ENCODE measurements at regions not wholly inside any gene's neighbourhood (a gene's known extent, or its start where the extent isn't known, plus 50 kb on each side); places are given as distances from the start of the nearest gene placed in this dataset.

DNA sequence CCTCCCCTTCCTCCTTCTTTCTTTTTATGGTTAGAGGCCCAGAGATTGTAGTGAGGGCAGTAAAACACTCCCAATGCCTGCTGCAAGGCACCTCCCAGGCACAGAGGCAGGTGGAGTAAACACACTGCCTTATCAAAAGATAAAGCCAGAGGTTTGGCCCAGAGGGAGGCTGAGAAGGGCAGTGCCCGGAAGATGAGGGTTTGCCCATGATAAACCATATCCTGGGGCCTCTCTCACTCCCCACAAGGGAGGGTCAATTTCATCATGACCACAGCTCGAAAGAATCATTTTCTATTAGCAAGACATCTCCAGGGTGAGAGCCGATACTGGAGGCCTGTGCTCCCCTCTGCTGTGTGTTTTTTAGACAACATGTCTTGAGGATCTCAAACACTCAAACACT is 98.5 kb upstream of the FAM9C start:
- TF ChIP-seq CREB1 (IDR thresholded peaks at IDR 0.05; ENCODE audit: low read depth) (no peak), TCF12 (IDR thresholded peaks at IDR 0.05; ENCODE audit: low read depth) (no peak), TAF1 (IDR thresholded peaks at IDR 0.05; ENCODE audit: low read depth) (no peak), EGR1 (IDR thresholded peaks at IDR 0.05) (no peak), ZBTB7A (IDR thresholded peaks at IDR 0.05; ENCODE audit: low read depth) (no peak)
- TF ChIP-seq, protein P1, sequence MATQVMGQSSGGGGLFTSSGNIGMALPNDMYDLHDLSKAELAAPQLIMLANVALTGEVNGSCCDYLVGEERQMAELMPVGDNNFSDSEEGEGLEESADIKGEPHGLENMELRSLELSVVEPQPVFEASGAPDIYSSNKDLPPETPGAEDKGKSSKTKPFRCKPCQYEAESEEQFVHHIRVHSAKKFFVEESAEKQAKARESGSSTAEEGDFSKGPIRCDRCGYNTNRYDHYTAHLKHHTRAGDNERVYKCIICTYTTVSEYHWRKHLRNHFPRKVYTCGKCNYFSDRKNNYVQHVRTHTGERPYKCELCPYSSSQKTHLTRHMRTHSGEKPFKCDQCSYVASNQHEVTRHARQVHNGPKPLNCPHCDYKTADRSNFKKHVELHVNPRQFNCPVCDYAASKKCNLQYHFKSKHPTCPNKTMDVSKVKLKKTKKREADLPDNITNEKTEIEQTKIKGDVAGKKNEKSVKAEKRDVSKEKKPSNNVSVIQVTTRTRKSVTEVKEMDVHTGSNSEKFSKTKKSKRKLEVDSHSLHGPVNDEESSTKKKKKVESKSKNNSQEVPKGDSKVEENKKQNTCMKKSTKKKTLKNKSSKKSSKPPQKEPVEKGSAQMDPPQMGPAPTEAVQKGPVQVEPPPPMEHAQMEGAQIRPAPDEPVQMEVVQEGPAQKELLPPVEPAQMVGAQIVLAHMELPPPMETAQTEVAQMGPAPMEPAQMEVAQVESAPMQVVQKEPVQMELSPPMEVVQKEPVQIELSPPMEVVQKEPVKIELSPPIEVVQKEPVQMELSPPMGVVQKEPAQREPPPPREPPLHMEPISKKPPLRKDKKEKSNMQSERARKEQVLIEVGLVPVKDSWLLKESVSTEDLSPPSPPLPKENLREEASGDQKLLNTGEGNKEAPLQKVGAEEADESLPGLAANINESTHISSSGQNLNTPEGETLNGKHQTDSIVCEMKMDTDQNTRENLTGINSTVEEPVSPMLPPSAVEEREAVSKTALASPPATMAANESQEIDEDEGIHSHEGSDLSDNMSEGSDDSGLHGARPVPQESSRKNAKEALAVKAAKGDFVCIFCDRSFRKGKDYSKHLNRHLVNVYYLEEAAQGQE (IDR thresholded peaks at IDR 0.05; ENCODE audit: low read depth), result no peak

DNA sequence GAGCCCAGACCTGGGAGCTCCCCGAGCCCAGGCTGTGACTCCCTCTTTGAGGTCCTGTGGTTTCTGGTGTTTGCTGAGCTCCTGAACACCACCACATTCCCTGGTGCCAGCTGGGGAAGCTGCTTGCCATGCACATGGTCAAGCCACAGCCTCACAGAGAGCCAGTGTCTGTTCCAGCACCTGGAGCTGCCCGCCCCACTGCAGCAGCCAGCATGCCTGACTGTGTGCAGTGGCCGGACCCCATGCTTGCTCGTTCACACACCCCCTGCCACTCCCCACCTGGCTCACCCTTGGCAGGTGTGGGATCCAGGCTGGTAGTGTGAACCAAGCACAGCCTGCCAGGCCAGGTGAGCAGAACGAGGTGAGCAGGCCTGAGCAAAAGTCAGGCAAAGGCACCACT is 95.6 kb upstream of the FAM9C start:
- TF ChIP-seq RAD21 (IDR thresholded peaks at IDR 0.05; ENCODE audit: low read depth), result no peak
- TF ChIP-seq ZBTB7A (IDR thresholded peaks at IDR 0.05; ENCODE audit: low read depth), result no peak
- no peak for TF ChIP-seq CREB1 (IDR thresholded peaks at IDR 0.05; ENCODE audit: low read depth)
- TF ChIP-seq, protein P2, sequence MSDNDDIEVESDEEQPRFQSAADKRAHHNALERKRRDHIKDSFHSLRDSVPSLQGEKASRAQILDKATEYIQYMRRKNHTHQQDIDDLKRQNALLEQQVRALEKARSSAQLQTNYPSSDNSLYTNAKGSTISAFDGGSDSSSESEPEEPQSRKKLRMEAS (IDR thresholded peaks at IDR 0.05), result no peak
- TF ChIP-seq EGR1 (IDR thresholded peaks at IDR 0.05), result no peak
- no peak for TF ChIP-seq TCF12 (IDR thresholded peaks at IDR 0.05; ENCODE audit: low read depth)
- no peak for TF ChIP-seq CEBPB (IDR thresholded peaks at IDR 0.05)
- no peak for TF ChIP-seq TAF1 (IDR thresholded peaks at IDR 0.05; ENCODE audit: low read depth)
- no peak for TF ChIP-seq NFIC (IDR thresholded peaks at IDR 0.05)

DNA sequence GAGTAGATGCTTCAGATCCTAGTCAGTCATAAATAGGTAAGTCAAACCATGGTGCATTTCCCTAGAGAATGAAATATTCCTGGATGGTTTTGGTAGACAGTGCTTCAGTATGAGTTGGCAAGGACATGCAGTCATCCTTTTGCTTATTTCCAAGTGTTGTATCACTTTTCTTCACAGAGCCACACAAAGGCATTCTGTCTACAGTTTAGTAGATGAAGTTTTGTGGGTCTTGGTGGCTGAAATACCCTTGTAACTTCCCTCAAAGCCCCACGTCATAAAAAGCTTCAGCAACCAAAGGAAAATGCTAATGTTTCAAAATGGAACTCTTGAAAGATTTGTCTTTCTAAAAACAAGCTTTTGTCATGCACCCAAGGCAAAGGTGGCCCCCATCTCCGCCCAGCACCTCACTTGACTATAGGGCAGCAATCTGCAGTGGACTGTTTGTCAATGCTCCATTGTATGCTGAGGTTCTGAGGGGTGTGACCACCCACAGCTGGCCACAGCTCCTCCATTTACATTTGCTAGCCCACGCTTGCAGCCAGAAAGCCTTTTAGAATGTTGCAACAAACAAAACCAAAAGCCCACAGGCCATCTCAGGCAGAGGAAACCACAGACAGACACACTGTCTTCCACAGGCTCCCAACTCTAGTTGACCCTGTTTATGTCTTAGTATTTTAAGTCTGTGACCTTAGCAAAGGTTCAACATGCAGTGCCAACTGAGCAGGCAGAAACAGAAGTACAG is 87.1 kb upstream of the FAM9C start:
- no peak for TF ChIP-seq RAD21 (IDR thresholded peaks at IDR 0.05; ENCODE audit: low read depth)
- no peak for TF ChIP-seq FOXM1 (IDR thresholded peaks at IDR 0.05; ENCODE audit: borderline replicate concordance, low read depth)
- TF ChIP-seq, protein P3, sequence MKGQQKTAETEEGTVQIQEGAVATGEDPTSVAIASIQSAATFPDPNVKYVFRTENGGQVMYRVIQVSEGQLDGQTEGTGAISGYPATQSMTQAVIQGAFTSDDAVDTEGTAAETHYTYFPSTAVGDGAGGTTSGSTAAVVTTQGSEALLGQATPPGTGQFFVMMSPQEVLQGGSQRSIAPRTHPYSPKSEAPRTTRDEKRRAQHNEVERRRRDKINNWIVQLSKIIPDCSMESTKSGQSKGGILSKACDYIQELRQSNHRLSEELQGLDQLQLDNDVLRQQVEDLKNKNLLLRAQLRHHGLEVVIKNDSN (IDR thresholded peaks at IDR 0.05), result no peak
- TF ChIP-seq, protein P1 (IDR thresholded peaks at IDR 0.05; ENCODE audit: low read depth), result no peak
- no peak for TF ChIP-seq CEBPB (IDR thresholded peaks at IDR 0.05)
- no peak for TF ChIP-seq TCF12 (IDR thresholded peaks at IDR 0.05; ENCODE audit: low read depth)
- TF ChIP-seq ZBTB7A (IDR thresholded peaks at IDR 0.05; ENCODE audit: low read depth), result no peak
- no peak for TF ChIP-seq CREB1 (IDR thresholded peaks at IDR 0.05; ENCODE audit: low read depth)
- no peak for TF ChIP-seq YY1 (IDR thresholded peaks at IDR 0.05; ENCODE audit: low read depth)
- no peak for TF ChIP-seq EGR1 (IDR thresholded peaks at IDR 0.05)
- TF ChIP-seq NFIC (IDR thresholded peaks at IDR 0.05), result no peak
- TF ChIP-seq TAF1 (IDR thresholded peaks at IDR 0.05; ENCODE audit: low read depth), result no peak
- TF ChIP-seq, protein P2 (IDR thresholded peaks at IDR 0.05), result no peak
- no peak for TF ChIP-seq TEAD4 (IDR thresholded peaks at IDR 0.05)
- TF ChIP-seq EP300 (IDR thresholded peaks at IDR 0.05; ENCODE audit: borderline replicate concordance), result no peak

DNA sequence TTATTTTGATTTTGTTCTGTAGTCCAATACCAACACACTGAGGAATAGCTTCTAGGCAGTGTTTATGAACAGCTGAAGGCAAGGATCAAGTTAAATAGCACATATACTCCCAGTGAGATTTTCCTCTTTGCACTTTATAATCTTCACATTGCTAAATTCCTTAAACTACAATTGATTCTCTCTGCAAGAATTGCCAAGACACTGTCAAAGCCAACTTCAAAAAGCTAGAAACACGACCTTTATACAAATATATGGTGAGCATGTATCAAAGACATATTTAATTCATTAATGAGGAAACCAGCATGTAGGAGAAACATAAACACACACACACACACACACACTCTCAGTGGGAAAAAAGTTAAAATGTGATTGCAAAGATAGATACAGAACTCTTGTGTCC is 86.4 kb upstream of the FAM9C start:
- TF ChIP-seq NFIC (IDR thresholded peaks at IDR 0.05) (no peak), CEBPB (IDR thresholded peaks at IDR 0.05) (no peak), CREB1 (IDR thresholded peaks at IDR 0.05; ENCODE audit: low read depth) (no peak), YY1 (IDR thresholded peaks at IDR 0.05; ENCODE audit: low read depth) (no peak), TAF1 (IDR thresholded peaks at IDR 0.05; ENCODE audit: low read depth) (no peak), TCF12 (IDR thresholded peaks at IDR 0.05; ENCODE audit: low read depth) (no peak), EGR1 (IDR thresholded peaks at IDR 0.05) (no peak), RAD21 (IDR thresholded peaks at IDR 0.05; ENCODE audit: low read depth) (no peak), ZBTB7A (IDR thresholded peaks at IDR 0.05; ENCODE audit: low read depth) (no peak), FOXM1 (IDR thresholded peaks at IDR 0.05; ENCODE audit: borderline replicate concordance, low read depth) (no peak), EP300 (IDR thresholded peaks at IDR 0.05; ENCODE audit: borderline replicate concordance) (no peak), TEAD4 (IDR thresholded peaks at IDR 0.05) (no peak)
- TF ChIP-seq, protein P2 (IDR thresholded peaks at IDR 0.05), result no peak
- TF ChIP-seq, protein P1 (IDR thresholded peaks at IDR 0.05; ENCODE audit: low read depth), result no peak
